Pulmonary artery endothelial cell (primary cell): ENCODE measurements at regions not wholly inside any gene's neighbourhood (a gene's known extent, or its start where the extent isn't known, plus 50 kb on each side); places are given as distances from the start of the nearest gene placed in this dataset.

ENCODE experiments used
- DNase-seq: peaks from one replicate; pipeline ENCODE4 v3.0.0-alpha.2; 2011; ENCODE audit warnings: low read depth, low spot score

DNA sequence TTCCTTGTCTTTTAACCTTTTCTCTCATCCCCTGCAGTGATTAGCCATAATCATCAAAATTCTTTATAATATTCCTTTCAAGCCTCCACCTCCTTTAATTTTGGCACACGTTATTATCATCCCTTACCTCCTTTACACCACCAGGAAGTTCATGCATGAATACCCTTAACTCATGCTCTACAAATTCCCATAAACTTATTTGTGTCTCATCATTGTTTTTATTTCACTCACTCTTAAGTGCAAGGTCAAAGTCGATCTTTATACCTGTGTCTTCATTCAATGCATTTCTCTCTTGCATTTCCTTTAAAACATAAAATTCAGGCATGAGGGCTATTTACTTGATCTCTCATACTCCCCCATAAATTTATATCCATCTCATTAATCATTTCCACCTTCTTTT, 1064.6 kb upstream of the CADM2 start:
- DNase-seq: no peak

- no peak for DNase-seq
Observed at GRCh38 chr3:83895892-83896291, 1062.9 kb upstream of the CADM2 start.

GRCh38 chr3:83902787-83903533, 1055.8 kb upstream of the CADM2 start:
- no peak for DNase-seq

DNA sequence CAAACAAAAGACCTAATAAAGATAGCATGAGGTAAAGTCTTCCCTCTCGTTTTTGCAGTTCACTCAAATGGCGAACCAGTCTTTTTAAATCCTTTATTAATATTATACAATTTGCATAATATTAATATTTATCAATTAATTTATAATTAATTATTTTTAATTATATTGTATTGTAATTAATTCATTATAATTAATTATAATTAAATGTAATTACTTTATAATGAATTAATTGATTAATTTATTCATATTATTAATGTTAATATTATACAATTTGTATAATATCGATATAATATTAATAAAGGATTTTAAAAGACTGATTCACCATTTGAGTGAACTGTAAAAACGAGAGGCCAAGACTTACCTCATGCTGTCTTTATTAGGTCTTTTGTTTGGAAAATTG, 1045.4 kb upstream of the CADM2 start:
- DNase-seq: no peak

DNA sequence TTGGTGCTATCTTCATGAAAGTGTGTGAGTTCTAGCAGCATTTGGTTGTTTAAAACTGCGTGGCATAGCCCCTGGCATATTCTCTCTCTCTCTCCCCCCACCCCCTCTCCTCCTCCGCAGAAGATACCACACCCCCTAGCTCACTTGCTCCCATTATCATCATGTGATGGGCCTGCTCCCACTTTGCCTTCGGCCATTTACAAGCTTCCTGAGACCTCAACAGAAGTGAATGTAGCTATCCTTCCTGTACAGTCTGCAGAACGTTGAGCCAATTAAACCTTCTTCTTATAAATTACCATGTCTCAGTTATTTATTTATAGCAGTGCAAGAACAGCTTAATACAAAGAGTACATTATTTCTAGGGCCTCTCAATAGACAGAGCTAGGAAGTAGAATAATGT, 1032.5 kb upstream of the CADM2 start:
- no peak for DNase-seq

- DNase-seq: no peak
Observed at GRCh38 chr3:83928391-83928790, 1030.4 kb upstream of the CADM2 start.

- no peak for DNase-seq
Observed at GRCh38 chr3:83928903-83929302, 1029.9 kb upstream of the CADM2 start.

- no peak for DNase-seq
Observed at GRCh38 chr3:83934192-83935021, 1024.4 kb upstream of the CADM2 start.

DNA sequence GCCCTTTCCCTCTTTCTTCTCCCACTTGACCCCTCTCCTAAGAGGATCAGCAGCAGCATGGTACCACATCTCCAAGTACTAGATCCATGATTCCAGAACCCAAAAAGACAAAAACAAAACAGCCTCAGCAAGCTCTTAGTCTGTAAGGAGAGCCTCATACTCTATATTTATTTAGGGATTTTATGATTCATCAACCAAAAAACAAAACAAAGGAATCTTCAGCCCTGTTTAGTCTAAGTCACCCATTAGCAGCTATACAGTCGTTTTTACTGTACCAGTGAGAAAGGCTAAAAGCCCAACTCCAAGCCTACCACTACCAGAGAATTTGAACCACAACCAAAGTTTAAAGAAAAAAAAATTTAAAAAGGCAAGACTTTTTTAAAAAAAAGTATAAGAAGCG, 1020.3 kb upstream of the CADM2 start:
- no peak for DNase-seq

DNA sequence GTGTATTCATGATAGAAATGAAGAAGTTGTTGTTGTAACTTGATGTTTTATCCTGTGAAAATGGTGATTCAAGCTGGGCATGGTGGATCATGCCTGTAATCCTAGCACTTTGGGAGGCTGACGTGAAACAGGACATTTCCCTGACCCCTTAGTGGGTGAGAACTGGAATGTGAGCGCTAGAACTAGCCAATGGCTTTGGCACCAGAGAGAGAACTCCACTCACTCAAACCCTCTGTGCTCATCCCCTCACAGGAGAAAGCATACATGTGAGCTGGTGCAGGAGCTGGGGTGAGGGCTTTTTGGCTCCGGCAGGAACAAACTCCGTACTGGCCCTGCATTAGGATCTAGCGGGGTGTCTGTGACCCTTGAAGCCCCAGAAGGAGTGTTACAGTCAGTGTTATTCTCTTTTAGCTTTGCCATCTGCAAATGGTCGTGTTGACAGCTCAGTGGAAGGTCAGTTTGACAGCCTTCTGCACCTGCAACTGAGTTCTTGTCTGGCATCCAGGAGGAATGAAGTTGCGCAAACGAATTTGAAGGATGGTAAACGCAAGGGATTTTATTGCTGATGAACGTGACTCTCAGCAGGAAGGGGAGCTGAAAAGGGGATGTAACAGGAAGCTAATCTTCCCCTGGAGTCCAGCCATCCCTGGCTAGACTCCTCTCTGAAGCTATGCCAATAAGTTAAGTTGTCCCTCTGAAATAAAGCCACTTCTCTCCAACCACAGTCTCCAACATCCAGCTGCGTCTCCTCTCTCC, 1016.6 kb upstream of the CADM2 start:
- no peak for DNase-seq

DNA sequence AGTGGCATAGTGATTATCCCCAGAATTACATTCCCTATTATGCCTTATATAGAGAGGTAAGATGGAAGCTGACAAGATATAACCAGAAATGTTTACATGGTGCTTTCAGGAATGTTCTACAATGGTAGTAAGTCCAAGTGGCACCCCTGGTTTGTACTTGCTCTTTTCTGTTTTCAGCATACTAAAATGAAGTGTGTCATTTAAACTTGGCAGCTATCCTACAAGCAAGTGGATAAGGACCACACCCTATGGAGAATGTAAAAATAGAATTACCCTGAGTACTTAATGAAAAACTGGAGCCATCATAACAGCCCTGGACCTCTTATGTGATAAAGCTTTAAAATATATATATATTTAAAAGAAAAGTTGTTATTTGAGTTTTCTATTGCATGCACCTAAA, 1012.7 kb upstream of the CADM2 start:
- no peak for DNase-seq

DNA sequence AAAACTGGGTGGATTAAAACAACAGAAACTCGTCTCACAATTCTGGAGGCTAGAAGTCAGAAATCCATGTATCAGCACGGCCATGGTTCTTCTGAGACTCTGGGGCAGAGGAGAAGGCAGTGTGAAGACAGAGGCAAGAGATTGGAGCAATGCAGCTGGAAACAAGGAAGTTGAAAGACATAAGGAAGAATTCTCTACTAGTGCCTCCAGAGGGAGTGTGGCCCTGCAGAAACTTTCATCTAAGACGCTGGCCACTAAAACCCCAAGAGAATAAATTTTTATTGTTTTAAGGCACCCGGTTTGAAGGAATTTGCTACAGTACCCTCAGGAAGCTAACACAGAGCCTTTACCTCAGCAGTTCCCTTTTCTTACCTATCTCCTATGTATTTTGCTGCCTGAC, 1012.2 kb upstream of the CADM2 start:
- no peak for DNase-seq

DNA sequence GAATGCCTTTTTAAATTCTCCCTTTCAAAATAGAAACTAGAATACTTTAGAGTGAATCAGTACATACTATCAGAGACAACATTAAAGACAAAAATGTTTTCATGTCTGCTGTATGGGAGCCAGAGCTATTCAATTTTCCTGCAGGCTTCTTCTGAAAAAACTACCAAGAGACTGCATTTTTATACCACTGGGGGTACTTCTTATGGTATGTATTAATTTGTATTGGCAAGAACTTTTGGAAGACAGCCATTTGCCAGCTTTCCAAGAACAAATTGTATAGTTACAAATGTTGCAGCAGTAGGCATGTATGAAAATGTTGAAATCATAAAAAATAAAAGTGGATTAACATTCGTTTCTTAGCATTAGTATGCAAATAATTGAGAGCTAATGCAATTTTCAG, 1010.0 kb upstream of the CADM2 start:
- no peak for DNase-seq

- DNase-seq: no peak
Observed at GRCh38 chr3:83953417-83954089, 1005.2 kb upstream of the CADM2 start.

- no peak for DNase-seq
Observed at GRCh38 chr3:83956431-83956830, 1002.4 kb upstream of the CADM2 start.

DNA sequence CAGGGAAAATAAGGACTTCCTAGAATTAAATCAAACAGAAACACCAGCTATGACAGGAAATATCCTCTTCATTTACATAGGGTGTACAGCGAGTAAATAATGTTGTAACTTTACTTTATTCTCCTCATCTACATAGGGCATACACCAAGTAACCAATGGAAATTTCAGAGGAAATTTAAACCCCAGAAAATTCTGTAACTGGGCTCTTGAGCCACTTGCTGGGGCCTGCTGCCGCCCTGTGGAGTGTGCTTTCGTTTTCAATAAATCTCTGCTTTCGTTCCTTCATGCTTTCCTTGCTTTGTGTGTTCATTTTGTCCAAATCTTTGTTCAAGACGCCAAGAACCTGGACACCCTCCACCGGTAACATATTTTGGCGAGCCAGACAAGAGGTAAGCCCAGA, 990.4 kb upstream of the CADM2 start:
- no peak for DNase-seq

GRCh38 chr3:83971666-83972065, 987.1 kb upstream of the CADM2 start:
- no peak for DNase-seq

GRCh38 chr3:84008623-84009022, 950.2 kb upstream of the CADM2 start:
- no peak for DNase-seq

GRCh38 chr3:84023842-84024241, 934.9 kb upstream of the CADM2 start:
- no peak for DNase-seq

DNA sequence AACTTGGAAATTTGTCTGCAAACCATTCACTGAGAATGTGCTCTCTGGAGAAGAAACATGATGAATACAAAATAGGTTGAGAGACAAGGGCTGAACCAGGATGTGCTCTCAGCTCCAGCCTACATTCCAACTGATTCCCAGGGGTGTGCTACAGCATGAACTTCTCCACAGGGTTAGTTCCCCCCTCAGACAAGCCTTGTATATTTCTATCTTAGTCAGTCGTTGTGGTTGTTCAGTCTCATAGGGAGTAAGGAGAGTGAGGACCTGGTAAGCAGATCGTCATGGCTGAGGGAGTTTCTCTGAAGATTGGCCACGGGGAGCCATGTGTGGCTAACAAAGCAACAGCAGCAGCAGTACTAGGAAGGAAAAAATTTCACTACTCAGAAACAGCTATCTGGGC, 919.7 kb upstream of the CADM2 start:
- no peak for DNase-seq

- DNase-seq: no peak
Observed at GRCh38 chr3:84042399-84043106, 916.2 kb upstream of the CADM2 start.
